Stimulated activated CD4-positive, alpha-beta T cell treated with anti-CD3 and anti-CD28 coated beads, Interleukin-1b, Interleukin-23, amount 100 ng/mL, for 1 hour (primary cell): ENCODE measurements at regions not wholly inside any gene's neighbourhood (a gene's known extent, or its start where the extent isn't known, plus 50 kb on each side); places are given as distances from the start of the nearest gene placed in this dataset.
"Not testable (repeated sequence)": the region's sequence is repeated elsewhere in the genome, so short reads cannot be mapped to it uniquely, and the experiment has no call there.

Experiments
- DNase-seq, 2 donors: peaks; one replicate each; pipeline ENCODE4 v3.0.0-alpha.2; 2020; ENCODE audit warnings: low read depth in 2 of 2

- DNase-seq: no peak
These were observed 147.4 kb upstream of the RPS23 start for GRCh38 chr5:82425591-82425990.

- no peak for DNase-seq
These were observed 146.1 kb upstream of the RPS23 start for GRCh38 chr5:82424211-82424610.

GRCh38 chr5:82422751-82423181 is 144.6 kb upstream of the RPS23 start:
- no peak for DNase-seq

- DNase-seq: no peak
These were observed 144.0 kb upstream of the RPS23 start for GRCh38 chr5:82422001-82422740.

GRCh38 chr5:82421119-82421518 is 143.0 kb upstream of the RPS23 start:
- DNase-seq: no peak

GRCh38 chr5:82420524-82420923 is 142.4 kb upstream of the RPS23 start:
- not testable (repeated sequence) for DNase-seq

- DNase-seq: no peak
These were observed 141.6 kb upstream of the RPS23 start for GRCh38 chr5:82419559-82420332.

GRCh38 chr5:82418608-82418950 is 140.4 kb upstream of the RPS23 start:
- no peak for DNase-seq

- no peak for DNase-seq
These were observed 139.8 kb upstream of the RPS23 start for GRCh38 chr5:82417776-82418607.

GRCh38 chr5:82416512-82416911 is 138.4 kb upstream of the RPS23 start:
- DNase-seq: no peak

- DNase-seq: no peak
These were observed 135.9 kb upstream of the RPS23 start for GRCh38 chr5:82414041-82414388.

- DNase-seq: no peak
These were observed 135.3 kb upstream of the RPS23 start for GRCh38 chr5:82413302-82414040.

GRCh38 chr5:82408033-82408432 is 129.9 kb upstream of the RPS23 start:
- DNase-seq: no peak

- DNase-seq: no peak
These were observed 128.1 kb upstream of the RPS23 start for GRCh38 chr5:82406205-82406773.

- DNase-seq: no peak
These were observed 127.6 kb upstream of the RPS23 start for GRCh38 chr5:82405618-82406204.

GRCh38 chr5:82405161-82405560 is 127.0 kb upstream of the RPS23 start:
- no peak for DNase-seq

GRCh38 chr5:82404382-82404945 is 126.3 kb upstream of the RPS23 start:
- DNase-seq: no peak

GRCh38 chr5:82403724-82404123 is 125.6 kb upstream of the RPS23 start:
- DNase-seq: no peak

GRCh38 chr5:82403026-82403425 is 124.9 kb upstream of the RPS23 start:
- no peak for DNase-seq

- no peak for DNase-seq
These were observed 121.0 kb upstream of the RPS23 start for GRCh38 chr5:82399111-82399510.
